Stimulated activated CD8-positive, alpha-beta memory T cell treated with anti-CD3 and anti-CD28 coated beads, Interleukin-4, amount 100 ng/mL, for 4 hours (primary cell): ENCODE measurements at regions not wholly inside any gene's neighbourhood (a gene's known extent, or its start where the extent isn't known, plus 50 kb on each side); places are given as distances from the start of the nearest gene placed in this dataset.
A peak's percentile ranks its signal among the peaks of the same experiment; 100 is the strongest.

Experiments
- DNase-seq, 2 donors: peaks; one replicate each; pipeline ENCODE4 v3.0.0-alpha.2; 2020; ENCODE audit warnings: low read depth in 2 of 2, low spot score in 1 of 2

DNA sequence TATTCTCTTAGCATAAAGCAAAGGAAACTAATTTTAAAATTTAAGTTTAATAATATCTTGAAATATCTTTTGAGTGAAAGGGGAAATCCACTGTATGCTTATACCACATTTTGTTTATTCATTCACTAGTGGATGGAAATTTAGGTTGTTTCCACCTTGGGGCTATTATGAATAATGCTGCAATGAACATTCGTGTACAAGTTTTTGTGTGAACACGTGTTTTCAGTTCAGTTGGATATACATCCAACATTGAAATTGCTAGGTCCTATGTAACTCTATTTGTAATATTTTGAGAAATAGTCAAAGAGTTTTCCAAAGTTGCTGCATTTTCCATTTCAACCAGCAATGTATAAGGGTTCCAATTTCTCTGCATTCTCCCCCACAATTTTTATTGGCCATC lies 83.7 kb upstream of the ETV6 start:
- DNase-seq = no peak

DNA sequence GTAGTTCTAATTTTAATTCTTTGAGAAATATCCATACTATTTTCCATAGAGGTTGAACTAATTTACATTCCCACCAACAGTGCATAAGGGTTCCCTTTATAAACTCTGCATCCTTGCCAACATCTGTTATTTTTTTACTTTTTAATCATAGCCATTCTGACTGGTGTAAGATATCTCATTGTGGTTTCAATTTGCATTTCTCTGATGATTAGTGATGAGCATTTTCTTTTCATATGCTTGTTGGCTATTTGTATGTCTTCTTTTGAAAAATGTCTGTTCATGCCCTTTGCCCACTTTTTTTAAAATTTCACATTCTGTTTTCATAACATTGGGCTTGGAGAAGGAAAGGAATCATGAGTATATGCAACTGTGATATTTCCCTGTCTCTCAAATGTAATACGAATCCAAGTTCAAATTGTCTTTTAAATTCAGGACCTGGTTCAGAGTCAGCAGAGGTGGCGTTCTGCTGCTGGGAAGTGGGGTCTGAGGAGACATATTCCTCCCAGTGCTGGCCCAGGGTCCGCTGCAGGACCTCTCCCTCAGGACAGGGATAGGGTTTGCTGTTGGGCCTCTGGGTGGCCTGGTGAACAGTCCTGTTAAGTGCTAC lies 81.2 kb upstream of the ETV6 start:
- no peak for DNase-seq

DNA sequence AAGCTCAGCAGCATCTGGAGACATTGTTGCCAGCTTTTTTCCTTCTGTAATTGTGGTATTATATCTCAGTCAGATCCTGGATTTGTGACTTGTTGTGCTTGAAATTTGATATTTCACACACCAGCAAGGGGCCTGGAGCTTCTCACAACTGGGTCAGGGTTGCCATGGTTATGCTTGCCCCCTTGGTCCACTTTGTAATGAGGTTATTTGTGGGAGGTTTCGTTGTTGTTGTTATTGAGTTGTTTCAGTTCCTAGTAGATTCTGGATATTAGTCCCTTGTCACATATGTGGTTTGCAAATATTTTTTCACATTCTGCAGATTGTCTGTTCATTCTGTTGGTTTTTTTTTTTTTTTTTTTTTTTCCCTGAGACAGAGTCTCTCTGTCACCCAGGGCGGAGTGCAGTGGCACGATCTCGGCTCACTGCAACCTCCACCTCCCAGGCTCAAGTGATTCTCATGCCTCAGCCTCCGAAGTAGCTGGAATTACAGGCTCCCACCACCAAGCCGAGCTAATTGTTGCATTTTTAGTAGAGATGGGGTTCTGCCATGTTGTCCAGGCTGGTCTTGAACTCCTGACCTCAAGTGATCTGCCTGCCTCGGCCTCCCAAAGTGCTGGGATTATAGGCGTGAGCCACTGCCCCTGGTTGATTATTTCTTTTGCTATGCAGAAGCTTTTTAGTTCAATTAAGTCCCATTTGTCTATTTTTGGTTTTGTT lies 80.6 kb upstream of the ETV6 start:
- DNase-seq = no peak

DNA sequence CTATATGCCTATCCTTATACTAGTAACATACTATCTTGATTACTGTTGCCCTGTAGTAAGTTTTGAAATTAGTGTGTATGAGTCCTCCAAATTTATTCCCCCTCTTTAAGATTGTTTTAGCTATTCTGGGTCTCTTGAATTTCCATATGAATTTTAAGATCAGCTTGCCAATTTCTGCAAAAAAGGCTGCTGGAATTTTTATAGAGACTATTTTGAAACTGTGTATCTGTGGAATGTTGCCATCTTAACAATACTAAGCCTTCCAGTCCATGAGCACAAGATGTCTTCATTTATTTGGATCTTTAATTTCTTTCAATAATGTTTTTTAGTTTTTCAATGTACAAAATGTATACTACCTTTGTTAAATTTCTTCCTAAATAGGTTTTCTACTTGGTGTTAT lies 79.8 kb upstream of the ETV6 start:
- no peak for DNase-seq

DNA sequence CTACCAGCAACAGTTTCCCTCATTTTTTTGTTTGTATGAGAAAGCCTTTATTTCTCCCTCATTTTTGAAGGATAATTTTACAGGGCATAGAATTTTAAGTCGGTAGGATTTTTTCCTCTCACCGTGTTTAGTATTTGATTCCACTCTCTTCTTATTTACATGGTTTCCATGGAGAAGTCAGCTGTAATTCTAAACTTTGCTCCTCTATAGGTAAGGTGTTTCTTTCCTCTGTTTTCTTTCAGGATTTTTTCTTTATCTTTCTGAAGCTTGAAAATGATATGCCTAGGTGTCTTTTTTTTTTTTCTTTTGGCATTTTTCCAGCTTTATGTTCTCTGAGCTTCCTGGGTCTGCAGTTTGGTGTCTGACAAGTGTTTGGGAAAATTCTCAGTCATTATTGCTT lies 75.6 kb upstream of the ETV6 start:
- no peak for DNase-seq

DNA sequence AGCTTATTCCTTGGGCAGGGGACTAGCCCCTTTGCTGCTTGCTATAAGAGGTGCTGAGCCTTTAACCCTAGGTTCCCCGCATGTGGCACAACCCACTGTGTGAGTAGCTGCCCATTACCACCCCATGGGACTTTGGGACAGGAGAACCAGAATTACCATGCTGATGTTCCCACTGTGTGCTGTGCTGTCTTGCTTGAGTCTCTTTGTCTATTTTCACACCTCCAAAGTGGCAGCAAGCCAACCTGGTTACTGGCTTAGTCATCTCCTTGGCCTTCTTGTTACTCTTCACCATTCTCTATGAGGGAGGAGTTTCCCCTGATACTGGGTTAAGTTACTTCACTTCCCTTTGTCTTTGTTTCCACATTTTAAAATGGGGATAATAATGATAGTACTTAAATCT lies 73.4 kb upstream of the ETV6 start:
- no peak for DNase-seq

DNA sequence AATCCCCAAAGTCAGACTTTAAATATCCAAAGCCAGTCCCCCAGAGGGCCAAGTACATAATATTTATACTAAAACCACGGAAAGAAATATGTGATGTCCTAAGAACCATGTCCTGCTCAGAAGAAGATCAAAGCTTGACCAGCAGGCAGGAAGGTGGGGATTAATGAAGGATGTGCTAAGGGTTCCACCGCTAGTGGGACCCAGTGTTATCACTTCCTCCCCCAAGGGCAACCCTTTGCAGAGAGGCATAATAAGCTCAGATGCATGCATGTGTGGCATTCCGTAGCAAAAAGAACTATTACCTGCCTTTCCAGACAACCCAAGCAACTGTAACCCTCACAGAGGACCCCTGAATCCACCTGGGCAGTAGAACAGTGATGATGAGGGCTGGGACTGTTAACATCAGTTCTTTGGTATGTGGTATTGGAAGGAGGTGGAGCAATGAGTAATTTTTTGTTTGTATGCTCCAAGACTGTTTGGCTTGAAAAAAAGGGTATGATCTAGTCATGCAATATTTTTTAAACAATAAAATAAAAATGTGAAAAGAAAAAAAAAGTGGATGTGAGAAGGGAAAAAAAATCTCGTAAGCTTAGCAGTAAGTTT lies 71.7 kb upstream of the ETV6 start:
- DNase-seq = no peak

DNA sequence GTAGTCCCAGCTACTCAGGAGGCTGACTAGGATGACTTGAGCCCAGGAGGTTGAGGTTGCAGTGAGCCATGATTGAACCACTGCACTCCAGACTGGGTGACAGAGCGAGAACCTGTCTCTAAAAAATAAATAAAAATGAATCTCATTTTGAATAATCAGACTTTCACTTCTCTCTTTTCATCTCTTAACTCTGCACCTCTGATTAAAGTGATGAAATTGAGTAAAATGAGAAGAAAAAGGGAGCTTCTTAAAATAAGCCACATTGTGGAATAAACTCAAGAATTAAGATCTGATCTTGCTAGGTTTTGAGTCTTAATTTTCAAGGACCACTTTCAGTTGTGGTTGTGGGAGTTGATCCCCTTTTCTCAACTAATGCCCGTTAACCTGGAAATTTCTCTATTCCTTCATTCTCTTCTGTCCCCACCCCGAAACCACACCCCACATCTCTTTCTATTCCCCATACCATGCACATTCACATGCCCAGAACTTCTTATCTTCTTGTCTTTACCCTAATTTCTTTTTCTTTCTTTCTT lies 70.9 kb upstream of the ETV6 start:
- no peak for DNase-seq

DNA sequence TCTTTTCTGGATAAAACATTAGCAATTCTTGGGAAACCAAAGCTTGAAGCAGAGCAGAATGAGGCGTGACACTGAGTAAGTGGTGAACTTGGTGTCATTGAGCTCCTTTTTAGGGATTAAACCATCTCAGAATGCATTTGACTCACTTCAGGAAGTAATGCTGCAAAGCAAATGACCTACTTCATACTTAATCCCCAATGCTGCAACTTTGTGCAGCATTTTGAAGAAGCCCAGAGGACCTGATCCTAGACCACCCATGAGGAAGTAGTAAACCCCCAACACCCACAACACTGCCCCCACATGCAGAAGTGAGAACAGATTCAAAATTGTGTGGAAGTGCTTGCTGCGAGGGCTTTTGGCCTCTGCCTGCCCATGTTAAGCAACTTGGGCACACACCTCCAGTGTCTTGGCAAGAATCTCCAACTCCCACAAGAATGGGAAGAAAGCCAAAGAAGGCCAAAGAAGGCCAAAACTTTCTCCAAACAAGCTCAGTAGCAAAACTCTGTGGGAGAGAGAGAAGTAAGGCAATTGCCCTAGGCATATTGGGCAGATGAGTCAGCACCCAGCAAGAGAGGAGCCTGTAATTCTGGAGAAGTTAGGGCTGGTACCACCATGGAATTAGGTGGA lies 69.2 kb upstream of the ETV6 start:
- DNase-seq = no peak

DNA sequence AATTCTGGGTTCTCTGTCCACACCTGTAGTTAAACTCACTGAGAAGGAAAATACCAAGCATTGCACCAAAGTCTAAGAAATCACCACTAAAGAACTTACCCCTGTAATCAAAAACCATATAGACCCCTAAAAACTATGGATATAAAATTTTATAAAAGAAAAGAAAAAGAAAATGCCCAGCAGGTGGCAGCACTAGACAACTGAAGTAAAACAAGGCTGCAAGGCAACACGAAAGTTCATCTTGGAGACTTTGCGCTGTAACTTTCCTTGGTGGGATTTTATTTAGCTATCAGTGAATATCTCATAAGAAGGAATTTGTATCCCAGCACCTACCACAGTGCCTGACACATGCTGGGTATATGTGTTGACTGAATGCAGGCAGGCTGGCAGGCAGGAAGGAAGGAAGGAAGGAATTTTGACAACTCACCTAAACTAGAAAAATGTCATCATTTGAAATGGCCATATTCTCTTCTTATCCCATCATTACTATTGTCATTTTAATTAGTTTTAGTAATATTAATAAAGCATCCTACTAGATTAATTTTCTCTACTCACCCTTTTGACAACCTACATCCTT lies 68.2 kb upstream of the ETV6 start:
- peak; percentile 21 to 63 for DNase-seq

DNA sequence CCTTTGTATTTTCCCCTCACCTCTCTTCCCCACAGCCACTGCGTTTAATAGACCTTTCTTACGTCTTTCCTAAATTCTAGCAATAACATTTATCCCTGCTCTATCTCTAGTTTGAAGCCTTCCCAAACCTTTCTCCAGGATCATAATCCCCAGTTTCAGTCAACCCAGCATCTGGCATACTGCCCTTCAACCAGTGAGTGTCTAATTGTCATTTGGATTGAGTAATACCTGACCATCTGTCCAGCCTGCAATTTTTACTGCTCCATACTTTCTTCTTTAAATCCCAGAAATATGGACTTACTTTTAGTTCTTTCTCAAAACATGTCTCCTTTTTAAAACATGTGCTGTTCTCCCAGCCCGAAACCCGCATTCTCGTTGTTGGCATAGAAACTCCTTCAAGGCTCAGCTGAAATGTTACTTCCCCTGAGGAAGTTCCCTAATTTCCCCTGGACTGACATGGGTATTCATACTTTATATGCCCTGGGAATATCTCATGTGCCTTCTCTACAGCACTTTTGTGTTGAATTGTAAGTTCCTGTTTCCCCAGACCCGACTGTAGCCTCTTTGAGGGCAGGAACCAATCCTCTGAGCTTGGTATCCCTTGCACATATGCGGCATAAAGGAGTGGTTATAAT lies 65.1 kb upstream of the ETV6 start:
- no peak for DNase-seq

DNA sequence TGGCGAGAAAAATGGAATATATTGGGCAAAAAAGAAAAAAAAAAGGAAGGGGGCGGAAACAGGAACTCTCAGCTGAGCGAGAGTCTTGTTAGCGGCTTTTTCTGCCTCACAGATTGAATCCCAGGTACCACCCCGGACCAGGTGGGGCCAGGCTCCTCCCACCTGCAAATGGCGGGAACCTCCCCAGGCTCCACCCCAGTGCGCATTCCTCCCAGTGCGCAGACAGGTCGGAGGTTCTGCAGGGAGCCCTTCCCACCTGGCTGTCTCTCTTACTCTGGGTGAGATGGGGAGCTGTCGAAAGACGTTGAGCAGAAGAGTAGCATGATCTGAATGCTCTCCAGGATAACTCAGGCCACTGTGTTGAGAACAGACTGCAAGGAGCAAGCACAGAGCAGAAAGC lies 57.0 kb upstream of the ETV6 start:
- no peak for DNase-seq

DNA sequence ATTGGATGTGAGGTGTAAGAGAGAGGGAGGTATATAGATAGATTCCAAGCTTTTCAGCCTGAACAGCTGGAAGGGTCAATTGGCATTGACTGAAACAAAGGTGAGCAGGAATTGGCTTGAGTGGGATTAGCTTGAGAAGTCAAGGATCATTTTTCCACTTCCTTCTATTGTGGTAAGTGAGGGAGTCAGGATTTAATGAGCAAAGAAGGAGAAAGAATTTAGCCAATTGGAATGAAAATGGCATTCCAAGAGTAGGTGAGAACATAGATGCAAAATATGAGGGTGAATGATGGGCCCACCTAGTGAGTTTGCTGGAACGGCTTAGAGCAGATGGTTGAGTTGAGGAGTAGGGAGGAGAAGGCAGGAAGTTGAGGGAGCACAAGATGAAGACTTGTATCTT lies 56.5 kb upstream of the ETV6 start:
- DNase-seq = no peak

DNA sequence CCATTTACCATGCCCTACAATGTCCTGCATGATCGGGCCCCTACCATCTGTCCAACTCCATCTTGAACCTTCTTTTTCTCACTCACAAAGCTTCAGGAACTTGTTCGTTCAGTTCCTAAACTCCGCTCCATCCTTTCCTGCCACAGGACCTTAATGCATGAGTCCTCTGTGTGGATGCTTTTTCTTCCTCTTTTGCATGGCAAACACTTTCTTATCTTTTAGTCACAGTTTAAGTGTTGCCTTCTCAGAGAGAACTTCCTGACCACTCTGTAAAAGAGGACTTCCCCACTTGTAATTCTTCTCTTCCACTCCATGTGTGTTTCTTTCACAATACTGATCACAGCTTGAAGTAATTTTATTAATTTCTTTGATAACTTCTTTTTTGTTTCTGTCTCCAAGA lies 54.4 kb upstream of the ETV6 start:
- DNase-seq = no peak

DNA sequence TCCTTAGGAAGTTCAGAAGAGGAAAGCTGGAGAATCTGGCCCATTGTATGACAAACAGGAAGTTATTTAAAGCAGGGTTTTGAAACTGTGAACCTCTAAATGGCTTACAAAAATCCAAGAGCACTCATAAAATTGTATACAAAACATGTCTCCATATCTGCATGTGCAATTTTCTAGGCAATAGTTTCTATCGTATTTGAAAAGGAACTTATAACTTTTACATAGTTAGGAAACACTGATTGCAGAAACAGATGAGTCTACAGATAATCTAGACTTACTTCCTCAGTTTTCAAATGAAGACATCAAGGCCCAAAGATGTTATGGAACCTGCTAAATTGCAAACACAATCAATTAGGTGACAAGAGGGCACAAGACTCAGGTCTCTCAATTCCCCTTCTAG lies 53.3 kb upstream of the ETV6 start:
- no peak for DNase-seq

DNA sequence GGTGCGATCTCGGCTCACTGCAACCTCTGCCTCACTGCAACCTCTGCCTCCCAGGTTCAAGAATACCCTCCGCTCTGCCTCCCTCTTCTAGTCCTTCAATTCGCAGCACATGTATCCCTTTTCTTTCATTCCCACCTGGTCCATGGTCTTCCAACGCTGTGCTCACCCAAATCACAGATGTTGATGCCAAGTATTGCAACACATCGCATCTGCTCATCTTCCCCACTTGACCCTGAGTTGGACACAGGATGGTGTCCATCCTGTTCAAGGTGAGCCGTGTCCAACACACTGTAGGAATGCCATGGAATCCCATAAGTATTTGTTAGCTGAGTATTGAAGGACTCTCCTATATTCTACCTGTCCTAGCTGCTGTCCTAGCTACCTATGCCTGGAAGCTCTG lies 50.6 kb upstream of the ETV6 start:
- no peak for DNase-seq
